ENCODE measurements at regions not wholly inside any gene's neighbourhood (a gene's known extent, or its start where the extent isn't known, plus 50 kb on each side); places are given as distances from the start of the nearest gene placed in this dataset.

DNA sequence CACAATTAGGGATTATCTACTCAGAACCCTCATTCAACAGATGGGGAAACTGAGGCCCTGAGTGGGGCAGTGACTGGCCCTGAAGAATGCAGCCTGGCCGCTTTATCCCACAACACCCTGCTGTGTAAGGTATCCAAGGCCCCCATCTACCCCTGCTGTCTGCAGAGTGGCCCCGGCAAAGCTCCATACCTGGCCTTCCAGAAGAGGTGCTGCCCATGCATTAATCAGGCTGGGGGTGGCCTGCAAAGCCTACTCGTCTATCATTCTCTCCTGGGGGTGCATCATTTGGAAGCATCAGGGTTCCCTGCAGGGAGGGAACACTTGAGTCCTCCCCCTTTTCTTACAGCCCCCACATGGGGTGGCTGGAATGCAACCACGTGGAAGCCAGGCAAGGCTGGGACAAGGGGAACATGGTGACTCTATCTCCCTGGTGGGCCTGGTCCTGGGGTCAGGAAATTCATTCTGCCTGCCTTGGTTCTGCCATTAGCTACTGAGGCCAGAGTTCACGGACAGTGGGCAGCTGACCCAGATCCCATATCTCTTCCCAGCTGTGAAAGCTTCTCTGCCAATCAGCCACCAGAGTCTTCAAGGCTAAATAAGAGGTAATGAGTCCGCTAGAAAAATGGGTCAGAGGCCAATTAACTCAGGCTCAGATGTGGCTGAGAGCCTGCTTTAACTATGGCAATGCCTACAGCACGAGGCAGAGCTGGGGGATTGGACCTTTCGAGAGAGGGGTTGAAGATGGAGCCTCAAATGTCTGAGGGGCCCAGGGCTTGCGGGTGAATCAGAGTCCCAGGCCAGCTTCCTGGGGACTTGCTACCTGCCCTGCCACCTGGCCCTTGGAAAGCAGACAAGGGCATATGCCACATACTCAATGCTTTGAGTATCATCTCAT, 72.3 kb upstream of the TOX2 start:
- no peak for DNase-seq (ENCODE audit: low spot score)
- H3K4me1 Mint-ChIP-seq = peaks cover 18% of the 10 kb centered on the region
- H3K36me3 Mint-ChIP-seq = no peaks in the 10 kb centered on the region
- H3K4me1 ChIP-seq = no peaks in the 10 kb centered on the region
- H3K9ac ChIP-seq = no peak overlapping the region
- TF ChIP-seq CTCF (IDR thresholded peaks at IDR 0.05) (no peak), EZH2phosphoT487 (IDR thresholded peaks at IDR 0.05) (no peak), EZH2 (IDR thresholded peaks at IDR 0.05) (no peak)
- H3K27me3 ChIP-seq = no peaks in the 10 kb centered on the region
- no peaks in the 10 kb centered on the region for H3K9me3 ChIP-seq (ENCODE audit: low read depth)
- H2AFZ ChIP-seq (replicated peaks) = no peak overlapping the region
- H3F3A ChIP-seq (ENCODE audit: low read depth) = no peaks in the 10 kb centered on the region
- no peaks in the 10 kb centered on the region for H3K9me3 Mint-ChIP-seq
- no peak overlapping the region for H3K27ac ChIP-seq
- H3K36me3 ChIP-seq = no peaks in the 10 kb centered on the region
- H3K4me3 Mint-ChIP-seq = no peak overlapping the region
- no peaks in the 10 kb centered on the region for H3K79me2 ChIP-seq (ENCODE audit: low read depth)
- H3K4me3 ChIP-seq = no peak overlapping the region
- H3K4me2 ChIP-seq = no peak overlapping the region
- H3K27ac Mint-ChIP-seq = no peak overlapping the region
- peaks cover 6% of the 10 kb centered on the region for H3K27me3 Mint-ChIP-seq (ENCODE audit: insufficient read depth, low read depth)
- H4K20me1 ChIP-seq (ENCODE audit: low read depth) = no peaks in the 10 kb centered on the region

DNA sequence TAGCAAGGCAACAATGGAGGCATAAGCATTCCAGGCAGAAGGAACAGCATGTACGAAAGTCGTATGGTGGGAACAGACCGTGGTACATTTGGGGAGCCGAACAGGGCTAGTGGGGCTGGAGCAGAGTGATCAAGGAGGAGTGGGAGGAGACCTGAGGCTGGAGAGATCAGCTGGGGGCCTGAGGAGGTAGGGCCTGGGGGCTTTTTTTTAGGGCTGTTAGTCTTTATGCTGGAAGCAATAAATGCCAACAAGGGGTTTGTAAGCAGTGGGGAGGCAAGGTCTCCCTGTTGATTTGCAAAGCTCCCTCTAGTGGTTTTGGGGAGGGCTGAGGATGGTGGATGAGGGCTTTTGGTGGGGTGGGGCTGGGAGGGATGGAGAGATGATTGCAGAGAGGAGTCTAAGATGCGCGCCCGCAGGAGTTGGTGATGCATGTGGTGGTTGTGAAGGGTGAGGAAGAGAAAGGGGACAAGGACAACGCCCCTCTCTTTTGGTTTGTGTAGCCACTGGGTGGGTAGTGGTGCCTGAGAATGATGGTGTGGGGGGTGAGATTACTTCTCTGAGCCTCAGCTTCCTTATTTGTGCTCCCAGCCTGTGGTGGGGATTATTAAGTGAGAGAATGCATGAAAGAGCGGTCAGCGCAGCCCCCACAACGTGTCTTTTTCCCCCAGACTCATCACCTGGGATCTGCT, 74.1 kb upstream of the TOX2 start:
- H2AFZ ChIP-seq (replicated peaks) = no peak overlapping the region

GRCh38 chr20:43839793-43840199, 74.9 kb upstream of the TOX2 start:
- H3K4me1 Mint-ChIP-seq = peaks cover 20% of the 10 kb centered on the region
- H3K4me2 ChIP-seq = no peak overlapping the region
- H3K9me3 ChIP-seq (ENCODE audit: low read depth) = no peaks in the 10 kb centered on the region
- no peaks in the 10 kb centered on the region for H4K20me1 ChIP-seq (ENCODE audit: low read depth)
- H3K27me3 ChIP-seq = no peaks in the 10 kb centered on the region
- H3K9me3 Mint-ChIP-seq = no peaks in the 10 kb centered on the region
- no peaks in the 10 kb centered on the region for H3K36me3 Mint-ChIP-seq
- no peak overlapping the region for H3K9ac ChIP-seq
- no peak overlapping the region for H2AFZ ChIP-seq (replicated peaks)
- TF ChIP-seq EZH2phosphoT487 (IDR thresholded peaks at IDR 0.05) = no peak
- no peak for TF ChIP-seq EZH2 (IDR thresholded peaks at IDR 0.05)
- TF ChIP-seq CTCF (IDR thresholded peaks at IDR 0.05) = no peak
- H3K27ac Mint-ChIP-seq = no peak overlapping the region
- H3K4me3 ChIP-seq = no peak overlapping the region
- peaks cover 4% of the 10 kb centered on the region for H3K27me3 Mint-ChIP-seq (ENCODE audit: insufficient read depth, low read depth)
- no peaks in the 10 kb centered on the region for H3K36me3 ChIP-seq
- DNase-seq (ENCODE audit: low spot score) = no peak
- H3K4me1 ChIP-seq = no peaks in the 10 kb centered on the region
- no peaks in the 10 kb centered on the region for H3F3A ChIP-seq (ENCODE audit: low read depth)
- no peaks in the 10 kb centered on the region for H3K79me2 ChIP-seq (ENCODE audit: low read depth)
- H3K4me3 Mint-ChIP-seq = no peak overlapping the region
- H3K27ac ChIP-seq = no peak overlapping the region

More for the DNA sequence above, 74.1 kb upstream of the TOX2 start:
- Mint-ChIP-seq H3K4me3 (no peak overlapping the region), H3K36me3 (no peaks in the 10 kb centered on the region), H3K4me1 (peaks cover 12% of the 10 kb centered on the region), H3K9me3 (no peaks in the 10 kb centered on the region), H3K27ac (no peak overlapping the region), H3K27me3 (ENCODE audit: insufficient read depth, low read depth) (peaks cover 6% of the 10 kb centered on the region)
- Histone ChIP-seq H3K27me3 (no peaks in the 10 kb centered on the region), H3K4me3 (no peak overlapping the region), H4K20me1 (ENCODE audit: low read depth) (no peaks in the 10 kb centered on the region), H3K79me2 (ENCODE audit: low read depth) (no peaks in the 10 kb centered on the region), H3K36me3 (no peaks in the 10 kb centered on the region), H3F3A (ENCODE audit: low read depth) (no peaks in the 10 kb centered on the region), H3K4me2 (no peak overlapping the region), H3K27ac (no peak overlapping the region), H3K9ac (no peak overlapping the region), H3K4me1 (no peaks in the 10 kb centered on the region), H3K9me3 (ENCODE audit: low read depth) (no peaks in the 10 kb centered on the region)
- TF ChIP-seq EZH2 (IDR thresholded peaks at IDR 0.05) (no peak), EZH2phosphoT487 (IDR thresholded peaks at IDR 0.05) (no peak), CTCF (IDR thresholded peaks at IDR 0.05) (peak; percentile 59)
- peak; percentile 60 for DNase-seq (ENCODE audit: low spot score)

Measured in neural progenitor cell (in vitro differentiated cells).